ENCODE measurements at regions not wholly inside any gene's neighbourhood (a gene's known extent, or its start where the extent isn't known, plus 50 kb on each side); places are given as distances from the start of the nearest gene placed in this dataset.

- TF ChIP-seq POLR2AphosphoS5 (IDR thresholded peaks at IDR 0.05; ENCODE audit: borderline replicate concordance, low read depth, low read length) = no peak
- TF ChIP-seq EZH2 (IDR thresholded peaks at IDR 0.05) = no peak
Observed at GRCh38 chr5:163756170-163756569, 250.8 kb downstream of the MAT2B start.
